ENCODE measurements at regions not wholly inside any gene's neighbourhood (a gene's known extent, or its start where the extent isn't known, plus 50 kb on each side); places are given as distances from the start of the nearest gene placed in this dataset.

GRCh38 chr5:2139478-2139877 is 256.8 kb upstream of the IRX4 start:
- intact Hi-C loops (cut with DNase I): no loop called here
- Histone ChIP-seq H3K4me1 (no peaks in the 10 kb centered on the region), H3K36me3 (no peaks in the 10 kb centered on the region), H3K27me3 (no peaks in the 10 kb centered on the region), H3K4me3 (no peak overlapping the region), H3K27ac (no peak overlapping the region), H3K9me3 (no peaks in the 10 kb centered on the region)
- ATAC-seq (no peak), DNase-seq (no peak)
- TF ChIP-seq CTCF (IDR thresholded peaks at IDR 0.05): no peak

- DNase-seq (no peak), ATAC-seq (no peak)
- H3K9me3 ChIP-seq: no peaks in the 10 kb centered on the region
- intact Hi-C loops (cut with DNase I): no loop called here
- no peak for TF ChIP-seq CTCF (IDR thresholded peaks at IDR 0.05)
- no peaks in the 10 kb centered on the region for H3K4me1 ChIP-seq
- H3K27ac ChIP-seq: no peak overlapping the region
- H3K36me3 ChIP-seq: no peaks in the 10 kb centered on the region
- H3K4me3 ChIP-seq: no peak overlapping the region
- H3K27me3 ChIP-seq: no peaks in the 10 kb centered on the region
Observed at GRCh38 chr5:2138896-2139295, 256.2 kb upstream of the IRX4 start.

- intact Hi-C loops (cut with DNase I): no loop called here
- DNase-seq: no peak
- TF ChIP-seq CTCF (IDR thresholded peaks at IDR 0.05): no peak
Observed at GRCh38 chr5:2137444-2138050, 254.8 kb upstream of the IRX4 start.

GRCh38 chr5:2136728-2137333 is 254.1 kb upstream of the IRX4 start:
- peaks cover 5% of the 10 kb centered on the region for H3K27me3 ChIP-seq
- H3K4me3 ChIP-seq: no peak overlapping the region
- intact Hi-C loops (cut with DNase I): no loop called here
- ATAC-seq (no peak), DNase-seq (no peak)
- no peaks in the 10 kb centered on the region for H3K9me3 ChIP-seq
- no peaks in the 10 kb centered on the region for H3K4me1 ChIP-seq
- TF ChIP-seq CTCF (IDR thresholded peaks at IDR 0.05): no peak
- no peaks in the 10 kb centered on the region for H3K36me3 ChIP-seq
- H3K27ac ChIP-seq: no peak overlapping the region

More at GRCh38 chr5:2137444-2138050, 254.8 kb upstream of the IRX4 start:
- no peak for ATAC-seq
- Histone ChIP-seq H3K36me3 (no peaks in the 10 kb centered on the region), H3K27ac (no peak overlapping the region), H3K4me1 (no peaks in the 10 kb centered on the region), H3K9me3 (no peaks in the 10 kb centered on the region), H3K4me3 (no peak overlapping the region), H3K27me3 (peaks cover 5% of the 10 kb centered on the region)

GRCh38 chr5:2135833-2136232 is 253.1 kb upstream of the IRX4 start:
- Histone ChIP-seq H3K4me3 (no peak overlapping the region), H3K9me3 (no peaks in the 10 kb centered on the region), H3K4me1 (no peaks in the 10 kb centered on the region), H3K27me3 (peaks cover 5% of the 10 kb centered on the region), H3K27ac (no peak overlapping the region), H3K36me3 (no peaks in the 10 kb centered on the region)
- no peak for TF ChIP-seq CTCF (IDR thresholded peaks at IDR 0.05)
- DNase-seq (no peak), ATAC-seq (no peak)
- intact Hi-C loops (cut with DNase I): no loop called here

Data from upper lobe of right lung (tissue), 1 donor.